Activated T-helper 2 cell treated with anti-CD3 and anti-CD28 coated beads, Interferon-gamma antibody, Interleukin-2, Interleukin-4, amounts not matched to agents 10 μg/mL and 5 μg/mL and 100 μg/mL, durations not matched to agents 14 hours and 24 hours and 36 hours (primary cell): ENCODE measurements at regions not wholly inside any gene's neighbourhood (a gene's known extent, or its start where the extent isn't known, plus 50 kb on each side); places are given as distances from the start of the nearest gene placed in this dataset.

ENCODE experiments used
- DNase-seq: peaks from one replicate; pipeline ENCODE4 v3.0.0; 2021; ENCODE audit warnings: low spot score
- H3K27ac Mint-ChIP-seq: one replicate; pipeline ENCODE4 v1.8.0; 2021; ENCODE audit warnings: mixed read lengths
- H3K27me3 Mint-ChIP-seq: one replicate; pipeline ENCODE4 v1.8.0; 2021; ENCODE audit warnings: low read depth, mixed read lengths
- H3K36me3 Mint-ChIP-seq: one replicate; pipeline ENCODE4 v1.8.0; 2021; ENCODE audit warnings: low read depth, mixed read lengths
- H3K4me1 Mint-ChIP-seq: one replicate; pipeline ENCODE4 v1.8.0; 2021; ENCODE audit warnings: low read depth, mixed read lengths
- H3K4me3 Mint-ChIP-seq: one replicate; pipeline ENCODE4 v1.8.0; 2021; ENCODE audit warnings: low read depth, mild to moderate bottlenecking, moderate library complexity, mixed read lengths
- H3K9me3 Mint-ChIP-seq: one replicate; pipeline ENCODE4 v1.8.0; 2021; ENCODE audit warnings: mixed read lengths
- intact Hi-C: fragments of 100-400 bp; cut with micrococcal nuclease; formaldehyde crosslinking; loops from one replicate; pipeline ENCODE4 v1.15.1; 2023

DNA sequence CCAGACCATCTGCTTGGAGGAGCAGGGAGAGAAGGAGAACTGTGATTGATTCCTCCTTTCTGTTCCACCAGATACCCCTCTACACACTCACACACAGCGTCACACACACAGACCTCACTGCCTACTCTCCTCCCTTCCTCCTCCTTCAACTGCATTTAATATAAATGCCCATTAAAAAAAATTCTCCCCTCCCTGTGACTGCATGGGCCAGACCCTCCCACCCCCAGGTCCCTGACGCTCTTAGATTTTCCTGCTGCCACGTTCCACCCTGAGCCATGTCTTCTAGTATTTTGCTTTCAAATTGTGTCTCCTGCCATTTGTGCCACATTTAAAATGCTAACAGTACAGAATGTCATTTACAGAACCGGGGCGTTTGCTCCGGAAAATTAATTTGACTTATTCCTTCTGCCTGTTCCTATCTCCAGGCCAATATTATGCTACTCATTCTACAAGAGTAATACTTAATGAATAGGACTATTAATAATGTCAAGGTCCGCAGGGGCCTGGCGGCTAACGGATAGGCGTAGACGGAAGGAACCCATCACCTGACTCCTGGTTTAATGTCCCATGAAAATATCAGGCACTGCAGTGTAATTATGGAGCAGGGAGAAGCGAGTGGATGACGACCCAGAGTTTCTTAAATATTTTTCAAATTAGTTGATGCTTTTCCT lies 100.2 kb downstream of the MRM1 start:
- no peaks in the 10 kb centered on the region for H3K36me3 Mint-ChIP-seq
- H3K27ac Mint-ChIP-seq: no peak overlapping the region
- H3K4me1 Mint-ChIP-seq: peaks cover 1% of the 10 kb centered on the region
- intact Hi-C loops: no loop called here
- no peaks in the 10 kb centered on the region for H3K9me3 Mint-ChIP-seq
- DNase-seq: no peak
- H3K27me3 Mint-ChIP-seq: peaks cover 31% of the 10 kb centered on the region
- H3K4me3 Mint-ChIP-seq: no peak overlapping the region

DNA sequence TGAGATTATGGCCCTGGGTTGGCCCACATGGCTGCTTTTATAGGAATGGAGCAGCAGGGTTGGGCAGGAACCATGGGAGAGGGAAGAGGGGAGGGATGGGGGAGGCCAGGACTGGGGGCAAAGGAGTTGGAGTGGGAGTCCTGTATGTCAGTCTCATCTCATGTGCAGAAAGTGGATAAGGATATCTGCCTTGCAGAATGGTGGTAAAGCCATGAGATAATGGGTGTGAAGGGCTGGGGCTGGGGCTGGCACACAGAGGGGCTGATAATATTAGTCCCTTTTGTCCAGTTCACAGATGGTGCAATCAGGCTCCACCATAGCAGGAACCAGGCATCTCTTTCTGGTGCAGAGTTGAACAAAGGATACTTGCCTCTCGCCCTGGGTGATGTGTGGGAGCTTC lies 101.3 kb downstream of the MRM1 start:
- no peak overlapping the region for H3K27ac Mint-ChIP-seq
- intact Hi-C loops: no loop called here
- H3K4me1 Mint-ChIP-seq: peaks cover 1% of the 10 kb centered on the region
- no peak for DNase-seq
- peaks cover 28% of the 10 kb centered on the region for H3K27me3 Mint-ChIP-seq
- no peak overlapping the region for H3K4me3 Mint-ChIP-seq
- no peaks in the 10 kb centered on the region for H3K9me3 Mint-ChIP-seq
- no peaks in the 10 kb centered on the region for H3K36me3 Mint-ChIP-seq

DNA sequence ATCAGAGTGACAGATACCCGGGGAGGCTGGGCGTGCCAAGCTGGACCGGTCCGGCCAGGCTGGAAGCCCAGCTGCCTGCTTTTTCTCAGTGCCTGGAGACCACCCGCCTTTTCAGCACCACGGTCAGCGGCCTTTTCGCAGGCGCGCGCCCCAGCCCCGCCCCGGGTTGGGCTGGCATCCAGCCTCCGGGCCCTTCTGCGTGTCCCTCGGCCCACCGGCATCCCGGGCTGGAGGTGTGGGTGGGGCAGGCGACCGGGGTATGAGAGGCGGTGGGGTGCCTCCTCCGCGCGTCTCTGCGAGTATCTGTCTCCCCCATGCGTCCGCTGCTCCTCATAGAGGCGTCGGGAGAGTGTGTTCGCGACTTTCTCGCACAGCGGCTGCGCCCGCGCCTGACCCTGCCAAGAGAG lies 102.5 kb downstream of the MRM1 start:
- Mint-ChIP-seq H3K9me3 (no peaks in the 10 kb centered on the region), H3K4me3 (no peak overlapping the region), H3K27me3 (peaks cover 29% of the 10 kb centered on the region), H3K4me1 (peaks cover 1% of the 10 kb centered on the region), H3K36me3 (no peaks in the 10 kb centered on the region), H3K27ac (no peak overlapping the region)
- intact Hi-C loops: no loop called here
- DNase-seq: peak; percentile 56

DNA sequence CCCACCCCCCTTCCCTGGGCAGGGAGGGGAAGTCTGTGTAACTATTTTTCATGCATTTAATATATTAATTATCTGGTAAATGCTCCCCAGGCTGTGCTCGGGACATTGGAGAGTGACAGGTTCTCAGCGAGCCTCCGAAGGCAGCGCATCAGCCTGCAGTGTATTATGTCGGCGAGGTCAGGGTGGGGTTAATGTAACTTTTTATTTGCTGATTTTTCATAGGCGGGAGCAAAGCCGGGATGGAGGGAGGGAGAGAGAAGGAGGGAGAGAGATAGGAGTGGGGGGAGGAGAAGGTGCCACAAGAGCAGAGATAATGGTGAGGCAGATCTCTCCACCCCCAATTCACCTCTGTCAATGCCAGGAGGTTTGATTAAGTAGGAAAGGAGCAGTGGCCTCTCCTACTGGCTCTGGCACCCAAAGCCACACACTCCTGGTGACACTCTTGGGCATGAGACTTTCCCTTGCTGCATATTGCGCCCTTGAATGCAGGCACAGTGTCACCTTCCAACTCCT lies 104.0 kb downstream of the MRM1 start:
- DNase-seq: no peak
- no peaks in the 10 kb centered on the region for H3K9me3 Mint-ChIP-seq
- H3K4me1 Mint-ChIP-seq: peaks cover 1% of the 10 kb centered on the region

DNA sequence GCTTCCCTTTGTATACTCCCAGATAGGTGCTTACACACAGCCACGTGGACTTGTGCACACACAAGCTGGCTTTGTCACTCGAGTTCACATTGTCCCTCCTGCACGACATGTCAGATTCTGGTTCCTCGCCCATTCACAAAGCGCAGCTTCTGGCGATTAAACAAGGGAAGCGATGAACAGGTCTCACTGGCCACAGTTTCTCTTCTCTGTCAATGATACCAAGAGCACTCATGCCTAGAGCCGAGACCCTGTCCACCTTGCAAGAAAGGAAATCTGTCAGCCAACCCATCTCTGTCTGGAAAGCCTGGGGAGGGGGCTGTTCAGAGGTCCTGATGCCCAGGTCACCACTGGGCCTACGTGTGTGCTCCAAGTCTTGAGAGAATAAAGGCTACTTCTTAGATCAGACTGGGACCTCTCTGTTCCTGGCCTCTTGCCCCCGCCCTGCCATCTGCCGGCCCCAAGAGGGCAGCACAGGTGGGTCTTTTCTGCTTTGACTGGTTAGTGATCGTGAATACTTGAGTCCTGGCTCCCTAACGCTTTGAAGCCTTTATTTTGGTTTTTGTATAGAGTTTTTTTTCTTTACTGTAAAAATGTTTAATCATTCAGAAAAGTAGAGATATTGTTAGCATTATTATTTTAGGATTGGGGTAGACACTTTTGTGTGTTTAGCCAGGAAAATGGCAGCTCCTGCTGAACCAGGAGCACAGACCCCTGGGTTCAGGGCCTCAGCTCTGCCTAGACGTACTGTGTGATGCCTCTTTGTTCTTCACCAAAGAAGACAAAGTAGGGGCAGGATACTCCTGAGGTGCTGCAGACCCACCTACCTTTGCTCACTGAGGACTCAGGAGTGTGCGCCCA lies 104.7 kb downstream of the MRM1 start:
- Mint-ChIP-seq H3K27ac (no peak overlapping the region), H3K27me3 (peaks cover 29% of the 10 kb centered on the region), H3K4me1 (peaks cover 1% of the 10 kb centered on the region), H3K4me3 (no peak overlapping the region), H3K36me3 (no peaks in the 10 kb centered on the region), H3K9me3 (no peaks in the 10 kb centered on the region)
- DNase-seq: peak; percentile 21
- intact Hi-C loops: loop anchor here (5.0 kb wide), 2 partner anchors 64 to 79 kb away; no protein-coding TSS in a partner anchor

More for the DNA sequence above, 104.0 kb downstream of the MRM1 start:
- H3K4me3 Mint-ChIP-seq: no peak overlapping the region
- no peaks in the 10 kb centered on the region for H3K36me3 Mint-ChIP-seq
- H3K27ac Mint-ChIP-seq: no peak overlapping the region
- intact Hi-C loops: loop anchor here (5.0 kb wide), 2 partner anchors 63 to 78 kb away; no protein-coding TSS in a partner anchor
- peaks cover 28% of the 10 kb centered on the region for H3K27me3 Mint-ChIP-seq

DNA sequence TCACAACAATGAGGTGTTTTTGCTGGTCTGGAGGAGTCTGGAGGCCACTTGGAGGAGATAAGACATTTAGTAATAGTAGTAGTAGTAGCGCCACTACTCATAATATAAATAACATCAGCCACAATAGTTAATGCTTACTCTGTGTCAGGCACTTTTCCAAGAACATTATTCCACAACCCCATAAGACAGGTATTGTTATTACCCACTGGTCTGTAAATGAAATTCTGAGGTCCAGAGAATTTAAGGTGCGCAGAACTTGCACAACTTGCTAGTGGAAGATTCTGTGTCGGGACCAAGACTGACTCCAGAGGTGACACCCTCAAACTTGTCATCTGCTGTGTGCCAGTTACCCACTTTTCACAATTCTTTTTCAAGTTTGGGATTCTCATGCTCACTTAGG lies 106.5 kb downstream of the MRM1 start:
- no peak for DNase-seq
- Mint-ChIP-seq H3K27me3 (peaks cover 26% of the 10 kb centered on the region), H3K27ac (no peak overlapping the region), H3K9me3 (no peaks in the 10 kb centered on the region), H3K4me1 (peaks cover 1% of the 10 kb centered on the region), H3K4me3 (no peak overlapping the region), H3K36me3 (no peaks in the 10 kb centered on the region)
- intact Hi-C loops: loop anchor here (5.0 kb wide), 2 partner anchors 66 to 81 kb away; no protein-coding TSS in a partner anchor

DNA sequence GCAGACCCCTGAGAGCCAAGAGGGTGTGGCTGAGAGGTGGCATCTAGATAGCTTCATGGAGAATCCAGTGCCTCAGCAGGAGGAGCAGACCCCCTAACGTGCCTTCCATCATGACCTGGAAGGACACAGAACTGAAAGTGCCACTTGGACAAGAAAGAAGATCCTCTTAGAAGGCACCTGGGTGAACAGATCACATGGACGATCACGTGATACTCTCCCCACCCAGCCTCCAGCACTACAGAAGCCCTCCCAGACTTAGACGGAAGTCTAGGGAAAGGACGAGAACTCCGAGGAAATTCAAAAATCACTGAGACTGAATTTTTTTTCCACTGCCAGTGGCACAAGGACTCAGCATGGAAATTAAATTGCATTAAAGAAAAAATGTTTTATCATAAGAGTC lies 113.4 kb downstream of the MRM1 start:
- no peak overlapping the region for H3K4me3 Mint-ChIP-seq
- no peak overlapping the region for H3K27ac Mint-ChIP-seq
- H3K27me3 Mint-ChIP-seq: peaks cover 11% of the 10 kb centered on the region
- no peak for DNase-seq
- H3K9me3 Mint-ChIP-seq: no peaks in the 10 kb centered on the region
- no peaks in the 10 kb centered on the region for H3K36me3 Mint-ChIP-seq
- intact Hi-C loops: no loop called here
- H3K4me1 Mint-ChIP-seq: peaks cover 3% of the 10 kb centered on the region

DNA sequence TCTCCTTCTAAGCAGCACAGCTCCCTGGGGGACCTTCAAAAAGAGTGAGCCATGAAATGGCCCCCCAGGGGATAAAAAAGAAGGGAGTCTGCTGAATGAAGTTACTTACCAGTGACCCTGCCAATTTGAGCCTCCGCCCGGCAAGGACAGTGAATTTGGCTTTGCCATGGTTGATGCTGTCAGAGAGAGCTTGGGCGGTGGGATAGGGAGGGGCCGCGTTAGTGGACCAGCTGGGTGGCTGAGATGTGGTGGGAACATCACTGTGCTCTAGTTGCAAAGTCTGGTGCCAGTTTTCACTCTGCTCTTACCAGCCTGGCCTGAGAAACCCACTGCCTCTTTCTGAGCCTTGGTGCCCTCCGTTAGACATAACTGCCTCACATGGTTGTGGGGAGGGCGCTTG lies 114.6 kb downstream of the MRM1 start:
- peaks cover 10% of the 10 kb centered on the region for H3K27me3 Mint-ChIP-seq
- intact Hi-C loops: no loop called here
- no peaks in the 10 kb centered on the region for H3K9me3 Mint-ChIP-seq
- no peak for DNase-seq
- H3K27ac Mint-ChIP-seq: no peak overlapping the region
- H3K36me3 Mint-ChIP-seq: no peaks in the 10 kb centered on the region
- H3K4me1 Mint-ChIP-seq: peaks cover 11% of the 10 kb centered on the region
- H3K4me3 Mint-ChIP-seq: no peak overlapping the region

DNA sequence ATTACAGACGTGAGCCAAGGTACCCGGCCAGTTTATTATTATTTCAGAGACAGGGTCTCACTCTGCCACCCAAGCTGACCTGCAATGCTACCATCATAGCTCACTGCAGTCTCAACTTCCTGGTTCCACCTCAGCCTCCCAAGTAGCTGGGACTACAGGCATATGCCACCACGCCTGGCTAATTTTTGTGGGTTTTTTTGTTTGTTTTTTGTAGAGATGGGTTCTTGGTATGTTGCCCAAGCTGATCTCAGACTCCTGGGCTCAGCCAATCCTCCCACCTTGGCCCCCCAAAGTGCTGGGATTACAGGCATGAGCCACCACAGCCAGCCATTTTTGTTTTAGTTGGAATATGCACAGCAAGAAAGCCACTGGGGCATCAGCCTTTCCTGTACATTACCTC lies 115.7 kb downstream of the MRM1 start:
- H3K27me3 Mint-ChIP-seq: peaks cover 7% of the 10 kb centered on the region
- no peaks in the 10 kb centered on the region for H3K36me3 Mint-ChIP-seq
- H3K27ac Mint-ChIP-seq: no peak overlapping the region
- DNase-seq: no peak
- no peak overlapping the region for H3K4me3 Mint-ChIP-seq
- H3K9me3 Mint-ChIP-seq: no peaks in the 10 kb centered on the region
- intact Hi-C loops: no loop called here
- H3K4me1 Mint-ChIP-seq: peaks cover 19% of the 10 kb centered on the region

DNA sequence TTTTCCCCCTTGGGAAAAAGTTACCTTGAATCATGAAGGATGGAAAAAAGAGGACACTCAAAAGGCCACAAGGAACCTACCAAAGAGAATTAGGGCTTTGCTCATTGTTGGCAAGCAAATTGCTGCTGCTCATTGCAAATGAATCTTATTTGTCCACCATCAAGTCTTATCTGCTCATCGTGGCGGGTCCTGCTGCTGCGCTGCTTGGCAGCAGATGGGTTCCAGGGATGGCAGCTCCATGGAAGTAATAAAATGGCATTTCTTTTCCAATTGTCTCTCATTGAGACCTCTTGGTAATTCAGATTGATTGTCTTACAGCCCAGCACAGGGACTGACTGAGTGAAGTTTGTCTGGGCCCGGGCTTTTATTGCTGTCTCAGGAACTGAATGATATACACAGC lies 118.7 kb downstream of the MRM1 start:
- Mint-ChIP-seq H3K9me3 (no peaks in the 10 kb centered on the region), H3K4me3 (no peak overlapping the region)

DNA sequence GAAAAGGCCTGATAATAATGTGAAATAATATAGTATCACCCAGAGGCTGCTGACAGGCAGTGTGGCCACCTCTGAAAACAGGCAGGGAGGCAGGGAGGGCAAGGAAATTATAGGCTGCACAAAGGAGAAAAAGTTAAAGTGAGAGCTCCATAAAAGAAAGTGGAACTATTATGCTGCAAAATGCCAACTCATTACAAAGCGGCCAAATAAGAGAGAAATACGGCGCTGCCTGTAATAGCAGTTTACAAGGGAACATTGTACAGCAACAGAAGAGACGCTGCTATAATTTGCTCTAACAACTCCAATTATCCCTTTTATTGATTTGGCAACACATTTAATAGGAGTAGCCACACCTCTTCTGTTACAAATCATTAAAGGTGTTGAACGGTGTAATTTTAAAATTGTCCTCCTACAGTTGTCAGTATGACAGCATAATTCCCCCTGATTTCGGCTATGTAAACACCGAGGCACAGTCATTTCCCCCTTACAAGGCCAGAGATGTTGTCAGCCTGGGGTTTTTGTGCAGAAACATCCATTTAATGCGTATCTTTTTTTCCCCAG lies 120.3 kb downstream of the MRM1 start:
- Mint-ChIP-seq H3K4me3 (peak overlapping the region; percentile 80), H3K27ac (peak overlapping the region; percentile 99), H3K27me3 (no peaks in the 10 kb centered on the region), H3K9me3 (no peaks in the 10 kb centered on the region), H3K4me1 (peaks cover 48% of the 10 kb centered on the region), H3K36me3 (no peaks in the 10 kb centered on the region)
- no peak for DNase-seq
- intact Hi-C loops: loop anchor here (5.0 kb wide), 1 partner anchor 189 kb away; the partner anchor contains the start of genes MYO19 and PIGW

More for the DNA sequence above, 118.7 kb downstream of the MRM1 start:
- Mint-ChIP-seq H3K27me3 (no peaks in the 10 kb centered on the region), H3K27ac (no peak overlapping the region), H3K4me1 (peaks cover 37% of the 10 kb centered on the region), H3K36me3 (no peaks in the 10 kb centered on the region)
- intact Hi-C loops: loop anchor here (5.0 kb wide), 1 partner anchor 188 kb away; the partner anchor contains the start of genes MYO19 and PIGW
- no peak for DNase-seq

DNA sequence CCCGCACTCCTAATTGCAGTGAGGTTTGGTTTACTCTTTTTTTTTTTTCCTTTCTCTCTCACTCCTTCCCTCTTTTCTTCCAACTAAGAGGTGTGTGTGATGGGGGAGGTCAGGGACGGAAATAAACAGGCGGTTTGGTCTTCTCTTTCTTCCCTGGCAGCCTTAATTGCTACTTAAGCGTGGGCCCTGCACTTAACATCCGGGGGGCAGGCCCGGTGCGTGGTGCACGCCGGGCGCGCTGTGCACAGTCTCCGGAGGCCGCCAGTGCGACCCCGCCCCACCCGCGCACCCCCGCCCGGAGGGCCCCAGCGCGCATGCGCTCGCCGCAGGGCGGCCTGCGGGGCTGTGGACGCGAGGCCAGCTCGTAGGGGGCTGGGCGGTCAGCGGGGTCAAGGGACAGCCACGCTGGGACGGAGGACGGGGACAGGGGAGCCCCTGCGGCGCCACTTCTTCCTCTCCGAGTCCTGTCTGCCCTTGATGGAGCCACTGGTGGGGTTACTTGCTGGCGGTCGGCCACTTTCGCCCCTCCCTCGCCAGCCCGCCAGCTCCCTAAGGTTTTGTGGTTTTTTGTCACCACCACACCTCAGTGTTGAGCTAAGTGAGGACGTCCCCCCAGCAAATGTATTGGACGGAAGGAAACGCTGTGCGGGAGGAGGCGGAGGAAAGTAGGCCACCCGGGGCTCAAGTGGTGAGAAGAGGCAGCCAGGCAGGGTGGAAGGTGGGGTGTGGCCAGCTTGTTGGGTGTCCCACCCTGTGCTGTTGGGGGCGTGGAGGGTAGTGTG lies 120.9 kb downstream of the MRM1 start:
- Mint-ChIP-seq H3K4me1 (peaks cover 52% of the 10 kb centered on the region), H3K4me3 (peak overlapping the region; percentile 80), H3K9me3 (no peaks in the 10 kb centered on the region), H3K36me3 (no peaks in the 10 kb centered on the region), H3K27me3 (no peaks in the 10 kb centered on the region), H3K27ac (peak overlapping the region; percentile 99)
- intact Hi-C loops: loop anchor here (5.0 kb wide), 1 partner anchor 190 kb away; the partner anchor contains the start of genes MYO19 and PIGW
- DNase-seq: peak; percentile 81
